Astrocyte (in vitro differentiated cells and primary cell): ENCODE measurements at regions not wholly inside any gene's neighbourhood (a gene's known extent, or its start where the extent isn't known, plus 50 kb on each side); places are given as distances from the start of the nearest gene placed in this dataset.

Experiments used
- DNase-seq: peaks from one replicate; pipeline ENCODE4 v3.0.0-alpha.2; 2010; ENCODE audit warnings: low read depth
- FAIRE-seq: peaks from 2 replicates; lab custom pipeline; 2011; peaks lifted over from hg19 to GRCh38; lab: Jason Lieb, UNC
- H2AFZ ChIP-seq: 2 replicates; pipeline ENCODE4 v1.6.0; 2012; ENCODE audit warnings: low read depth, low read length, inconsistent platforms
- H3K27ac ChIP-seq: 2 replicates; pipeline ENCODE4 v1.5.1; 2011; ENCODE audit warnings: low read depth, low read length, inconsistent platforms
- H3K27me3 ChIP-seq: 2 replicates; pipeline ENCODE4 v1.6.0; 2011; ENCODE audit warnings: low read length, inconsistent platforms; ENCODE audit not compliant: insufficient read depth
- H3K36me3 ChIP-seq: 2 replicates; pipeline ENCODE4 v1.5.1; 2011; ENCODE audit warnings: low read length, inconsistent platforms; ENCODE audit not compliant: insufficient read depth
- H3K4me1 ChIP-seq: 2 replicates; pipeline ENCODE4 v1.5.1; 2011; ENCODE audit warnings: low read length, inconsistent platforms; ENCODE audit not compliant: insufficient read depth
- H3K4me2 ChIP-seq: 2 replicates; pipeline ENCODE4 v1.6.0; 2012; ENCODE audit warnings: low read length, inconsistent platforms
- H3K4me3 ChIP-seq: 2 replicates; pipeline ENCODE4 v1.5.1; 2011; ENCODE audit warnings: low read depth, mild to moderate bottlenecking, low read length, inconsistent platforms; ENCODE audit not compliant: insufficient read depth
- H3K79me2 ChIP-seq: 2 replicates; pipeline ENCODE4 v1.6.0; 2012; ENCODE audit warnings: mild to moderate bottlenecking, low read length, inconsistent platforms; ENCODE audit not compliant: insufficient read depth
- H3K9ac ChIP-seq: 2 replicates; pipeline ENCODE4 v1.6.0; 2012; ENCODE audit warnings: mild to moderate bottlenecking, low read length, inconsistent platforms
- H3K9me3 ChIP-seq: 2 replicates; pipeline ENCODE4 v1.5.1; 2012; ENCODE audit warnings: low read depth, mild to moderate bottlenecking, low read length, inconsistent platforms; ENCODE audit not compliant: insufficient read depth
- H4K20me1 ChIP-seq: 2 replicates; pipeline ENCODE4 v1.6.0; 2012; ENCODE audit warnings: low read length, inconsistent platforms; ENCODE audit not compliant: insufficient read depth
- H3K27ac Mint-ChIP-seq: one replicate; pipeline ENCODE4 v1.8.0; 2021; ENCODE audit warnings: mild to moderate bottlenecking, mixed read lengths; ENCODE audit not compliant: unreplicated experiment
- H3K27me3 Mint-ChIP-seq: one replicate; pipeline ENCODE4 v1.8.0; 2021; ENCODE audit warnings: low read depth, mixed read lengths; ENCODE audit not compliant: unreplicated experiment
- H3K36me3 Mint-ChIP-seq: one replicate; pipeline ENCODE4 v1.8.0; 2021; ENCODE audit warnings: low read depth, mixed read lengths; ENCODE audit not compliant: unreplicated experiment
- H3K4me1 Mint-ChIP-seq: one replicate; pipeline ENCODE4 v1.8.0; 2021; ENCODE audit warnings: low read depth, mixed read lengths; ENCODE audit not compliant: unreplicated experiment
- H3K4me3 Mint-ChIP-seq: one replicate; pipeline ENCODE4 v1.8.0; 2021; ENCODE audit warnings: mild to moderate bottlenecking, moderate library complexity, mixed read lengths; ENCODE audit not compliant: unreplicated experiment
- H3K9me3 Mint-ChIP-seq: one replicate; pipeline ENCODE4 v1.8.0; 2021; ENCODE audit warnings: mild to moderate bottlenecking, mixed read lengths; ENCODE audit not compliant: unreplicated experiment
- EZH2 ChIP-seq: IDR thresholded peaks from 2 replicates; pipeline ENCODE4 v1.6.1; 2012; ENCODE audit warnings: mild to moderate bottlenecking, low read length, inconsistent platforms; ENCODE audit not compliant: insufficient read depth
- TF ChIP-seq, protein P1 (sequence below): IDR thresholded peaks from 2 replicates; pipeline ENCODE4 v1.5.1; 2011; ENCODE audit warnings: low read depth, mild to moderate bottlenecking, inconsistent platforms, low read length, moderate library complexity; ENCODE audit not compliant: insufficient read depth

- no peaks in the 10 kb centered on the region for H3K4me1 Mint-ChIP-seq
- H3K27me3 Mint-ChIP-seq, result no peaks in the 10 kb centered on the region
- no peaks in the 10 kb centered on the region for H3K27me3 ChIP-seq
- peaks cover 2% of the 10 kb centered on the region for H3K9me3 ChIP-seq
- H3K36me3 ChIP-seq, result no peaks in the 10 kb centered on the region
- H3K27ac ChIP-seq, result no peak overlapping the region
- no peaks in the 10 kb centered on the region for H3K36me3 Mint-ChIP-seq
- no peak overlapping the region for H3K27ac Mint-ChIP-seq
- TF ChIP-seq, protein P1, sequence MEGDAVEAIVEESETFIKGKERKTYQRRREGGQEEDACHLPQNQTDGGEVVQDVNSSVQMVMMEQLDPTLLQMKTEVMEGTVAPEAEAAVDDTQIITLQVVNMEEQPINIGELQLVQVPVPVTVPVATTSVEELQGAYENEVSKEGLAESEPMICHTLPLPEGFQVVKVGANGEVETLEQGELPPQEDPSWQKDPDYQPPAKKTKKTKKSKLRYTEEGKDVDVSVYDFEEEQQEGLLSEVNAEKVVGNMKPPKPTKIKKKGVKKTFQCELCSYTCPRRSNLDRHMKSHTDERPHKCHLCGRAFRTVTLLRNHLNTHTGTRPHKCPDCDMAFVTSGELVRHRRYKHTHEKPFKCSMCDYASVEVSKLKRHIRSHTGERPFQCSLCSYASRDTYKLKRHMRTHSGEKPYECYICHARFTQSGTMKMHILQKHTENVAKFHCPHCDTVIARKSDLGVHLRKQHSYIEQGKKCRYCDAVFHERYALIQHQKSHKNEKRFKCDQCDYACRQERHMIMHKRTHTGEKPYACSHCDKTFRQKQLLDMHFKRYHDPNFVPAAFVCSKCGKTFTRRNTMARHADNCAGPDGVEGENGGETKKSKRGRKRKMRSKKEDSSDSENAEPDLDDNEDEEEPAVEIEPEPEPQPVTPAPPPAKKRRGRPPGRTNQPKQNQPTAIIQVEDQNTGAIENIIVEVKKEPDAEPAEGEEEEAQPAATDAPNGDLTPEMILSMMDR, result no peak
- no peak for TF ChIP-seq EZH2
- no peak overlapping the region for H3K4me3 ChIP-seq
- no peak overlapping the region for H3K9ac ChIP-seq
- H3K9me3 Mint-ChIP-seq, result peaks cover 3% of the 10 kb centered on the region
- FAIRE-seq, result no peak
- H3K4me2 ChIP-seq, result no peak overlapping the region
- H3K4me3 Mint-ChIP-seq, result no peak overlapping the region
- H3K79me2 ChIP-seq, result no peaks in the 10 kb centered on the region
- no peak overlapping the region for H2AFZ ChIP-seq
- no peak for DNase-seq
- H4K20me1 ChIP-seq, result no peaks in the 10 kb centered on the region
- no peaks in the 10 kb centered on the region for H3K4me1 ChIP-seq
These were observed 142.1 kb upstream of the CMC1 start for GRCh38 chr3:28099296-28099695.

DNA sequence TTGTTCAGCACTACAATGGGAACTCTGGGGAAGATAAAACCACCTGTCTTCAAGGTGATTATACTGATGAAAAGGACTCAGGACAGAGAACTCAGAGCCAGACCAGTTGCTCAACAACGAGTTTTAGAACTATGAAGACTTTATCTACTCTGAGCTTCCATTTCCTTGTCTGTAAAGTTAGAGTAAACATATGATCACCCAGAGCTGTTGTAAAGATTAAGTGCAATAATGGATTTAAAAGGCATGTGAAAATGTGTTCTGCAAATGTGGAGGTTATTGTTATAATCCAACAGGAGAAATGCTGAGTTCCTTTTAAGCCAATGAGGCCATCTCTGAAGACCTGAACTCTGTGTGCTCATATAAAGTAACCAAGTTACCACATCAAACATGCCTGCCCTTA is 139.7 kb upstream of the CMC1 start:
- H3K4me1 Mint-ChIP-seq, result no peaks in the 10 kb centered on the region
- no peaks in the 10 kb centered on the region for H3K36me3 Mint-ChIP-seq
- Histone ChIP-seq H3K36me3 (no peaks in the 10 kb centered on the region), H3K9me3 (peaks cover 2% of the 10 kb centered on the region), H4K20me1 (no peaks in the 10 kb centered on the region), H3K27ac (no peak overlapping the region), H3K27me3 (no peaks in the 10 kb centered on the region), H2AFZ (no peak overlapping the region), H3K79me2 (no peaks in the 10 kb centered on the region), H3K4me1 (no peaks in the 10 kb centered on the region), H3K9ac (no peak overlapping the region), H3K4me2 (no peak overlapping the region), H3K4me3 (no peak overlapping the region)
- FAIRE-seq (no peak), DNase-seq (no peak)
- H3K4me3 Mint-ChIP-seq, result no peak overlapping the region
- peaks cover 3% of the 10 kb centered on the region for H3K9me3 Mint-ChIP-seq
- no peak overlapping the region for H3K27ac Mint-ChIP-seq
- no peaks in the 10 kb centered on the region for H3K27me3 Mint-ChIP-seq
- TF ChIP-seq, protein P1, result no peak
- TF ChIP-seq EZH2, result no peak

- H3K27me3 Mint-ChIP-seq, result no peaks in the 10 kb centered on the region
- FAIRE-seq, result no peak
These were observed 137.6 kb upstream of the CMC1 start for GRCh38 chr3:28103861-28104260.

More at GRCh38 chr3:28103861-28104260, 137.6 kb upstream of the CMC1 start:
- H3K4me3 ChIP-seq, result no peak overlapping the region
- H3K79me2 ChIP-seq, result no peaks in the 10 kb centered on the region
- no peak overlapping the region for H3K27ac ChIP-seq
- no peak overlapping the region for H3K9ac ChIP-seq
- no peaks in the 10 kb centered on the region for H3K36me3 ChIP-seq
- Mint-ChIP-seq H3K9me3 (peaks cover 2% of the 10 kb centered on the region), H3K36me3 (no peaks in the 10 kb centered on the region), H3K4me3 (no peak overlapping the region), H3K4me1 (no peaks in the 10 kb centered on the region), H3K27ac (no peak overlapping the region)
- no peaks in the 10 kb centered on the region for H3K9me3 ChIP-seq
- TF ChIP-seq, protein P1, result no peak
- no peak for TF ChIP-seq EZH2
- no peak for DNase-seq
- no peaks in the 10 kb centered on the region for H3K27me3 ChIP-seq
- no peaks in the 10 kb centered on the region for H3K4me1 ChIP-seq
- no peak overlapping the region for H3K4me2 ChIP-seq
- no peak overlapping the region for H2AFZ ChIP-seq
- no peaks in the 10 kb centered on the region for H4K20me1 ChIP-seq
